ENCODE measurements at regions not wholly inside any gene's neighbourhood (a gene's known extent, or its start where the extent isn't known, plus 50 kb on each side); places are given as distances from the start of the nearest gene placed in this dataset.

GRCh38 chr2:194907569-194907968, 749.5 kb upstream of the SLC39A10 start:
- no peak for FAIRE-seq
- TF ChIP-seq CTCF (IDR thresholded peaks at IDR 0.05): no peak
- H3K27ac ChIP-seq: no peak overlapping the region
- DNase-seq: no peak
- no peak for ATAC-seq
- intact Hi-C loops (cut with DNase I): no loop called here
- no peaks in the 10 kb centered on the region for H3K27me3 ChIP-seq
- H3K9me3 ChIP-seq: no peaks in the 10 kb centered on the region
- no peaks in the 10 kb centered on the region for H3K4me1 ChIP-seq
- H3K4me3 ChIP-seq: no peak overlapping the region
- H3K36me3 ChIP-seq: no peaks in the 10 kb centered on the region
- WGBS, 2 donors: 47 to 66% methylated on average over 4 of the region's 4 CpGs

DNA sequence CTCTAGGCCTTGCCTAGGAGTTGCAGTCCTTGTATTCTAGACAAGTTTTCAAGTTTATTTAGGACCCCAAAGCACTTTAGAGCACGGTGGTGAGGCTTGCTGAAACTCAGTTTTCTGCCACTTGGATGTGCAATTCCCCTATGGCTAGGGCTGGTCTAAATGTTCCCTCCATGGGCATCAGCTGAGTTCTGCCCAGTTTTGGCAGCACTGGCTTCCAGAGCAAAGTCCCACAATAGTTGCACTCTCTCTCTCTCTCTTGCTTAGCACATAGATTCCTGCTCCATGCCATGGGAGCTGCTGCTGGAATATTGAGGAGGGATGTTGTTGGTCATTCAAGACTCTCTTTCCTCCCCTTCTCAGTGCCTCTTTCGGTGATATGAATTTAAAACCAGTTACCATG, 760.2 kb upstream of the SLC39A10 start:
- FAIRE-seq: no peak
- 40 to 61% methylated on average over 2 of the region's 2 CpGs for WGBS, 2 donors
- ATAC-seq: no peak

DNA sequence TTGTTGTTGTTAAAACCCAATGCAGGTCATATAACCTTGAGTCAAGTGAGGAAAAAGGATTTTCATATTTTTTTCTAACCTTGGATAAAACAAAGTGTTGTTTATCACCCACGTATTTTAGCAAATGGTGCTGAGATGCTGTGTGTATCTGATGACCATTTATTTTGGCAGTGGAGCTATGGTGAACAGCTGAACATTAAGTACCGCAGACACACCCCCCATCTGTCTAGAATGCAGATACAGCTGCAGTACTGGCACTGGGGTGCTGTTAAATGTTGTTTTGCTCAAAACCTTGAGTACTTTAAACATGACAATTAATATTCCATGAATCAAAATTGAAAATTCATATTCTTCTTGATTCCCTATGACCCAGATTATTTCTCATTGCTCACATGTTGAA, 773.3 kb upstream of the SLC39A10 start:
- Histone ChIP-seq H3K4me1 (no peaks in the 10 kb centered on the region), H3K36me3 (no peaks in the 10 kb centered on the region), H3K4me3 (no peak overlapping the region), H3K27me3 (no peaks in the 10 kb centered on the region), H3K9me3 (no peaks in the 10 kb centered on the region), H3K27ac (no peak overlapping the region)
- ATAC-seq: no peak
- intact Hi-C loops (cut with DNase I): no loop called here
- no peak for FAIRE-seq
- no peak for DNase-seq
- WGBS, 2 donors: 43 to 57% methylated on average over 2 of the region's 2 CpGs
- TF ChIP-seq CTCF (IDR thresholded peaks at IDR 0.05): no peak

More for the DNA sequence above, 760.2 kb upstream of the SLC39A10 start:
- no peak for DNase-seq
- intact Hi-C loops (cut with DNase I): no loop called here
- no peak overlapping the region for H3K27ac ChIP-seq
- H3K9me3 ChIP-seq: no peaks in the 10 kb centered on the region
- H3K36me3 ChIP-seq: no peaks in the 10 kb centered on the region
- no peak overlapping the region for H3K4me3 ChIP-seq
- no peaks in the 10 kb centered on the region for H3K27me3 ChIP-seq
- H3K4me1 ChIP-seq: no peaks in the 10 kb centered on the region
- no peak for TF ChIP-seq CTCF (IDR thresholded peaks at IDR 0.05)

DNA sequence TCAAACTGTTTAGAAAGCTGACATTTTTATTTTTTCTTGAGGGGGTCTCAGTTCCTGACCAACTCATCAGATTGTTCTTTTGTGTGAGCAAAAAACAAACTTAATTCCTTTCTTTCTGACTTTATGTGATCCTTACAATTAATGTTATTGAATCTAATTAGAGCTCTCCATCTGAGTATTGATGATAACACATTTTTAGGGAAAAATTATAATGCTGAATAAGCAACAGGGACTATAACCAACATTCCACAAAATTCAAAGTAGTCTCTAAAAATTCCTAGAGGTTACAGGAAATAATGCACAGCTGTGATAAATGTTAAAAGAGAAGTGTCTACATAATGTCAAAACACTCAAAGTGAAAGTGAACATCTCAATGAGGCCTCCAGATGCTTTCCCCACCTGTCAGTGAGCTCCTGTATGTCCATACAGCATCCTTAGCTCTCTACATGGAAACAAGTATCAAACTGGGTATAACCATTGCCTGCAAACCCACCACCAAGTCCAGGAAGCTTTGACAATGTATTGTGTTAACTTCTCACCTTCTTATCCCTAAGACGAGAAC, 786.0 kb upstream of the SLC39A10 start:
- Histone ChIP-seq H3K4me1 (peaks cover 0 to 5% (median 0%) of the 10 kb centered on the region in 3 donors), H3K4me3 (no peak overlapping the region), H3K27ac (no peak overlapping the region), H3K36me3 (no peaks in the 10 kb centered on the region), H3K9me3 (no peaks in the 10 kb centered on the region), H3K27me3 (no peaks in the 10 kb centered on the region)
- ATAC-seq (no peak), FAIRE-seq (no peak), DNase-seq (no peak)
- 80 to 81% methylated on average over 1 of the region's 1 CpG for WGBS, 2 donors
- TF ChIP-seq CTCF (IDR thresholded peaks at IDR 0.05): no peak
- intact Hi-C loops (cut with DNase I): no loop called here

DNA sequence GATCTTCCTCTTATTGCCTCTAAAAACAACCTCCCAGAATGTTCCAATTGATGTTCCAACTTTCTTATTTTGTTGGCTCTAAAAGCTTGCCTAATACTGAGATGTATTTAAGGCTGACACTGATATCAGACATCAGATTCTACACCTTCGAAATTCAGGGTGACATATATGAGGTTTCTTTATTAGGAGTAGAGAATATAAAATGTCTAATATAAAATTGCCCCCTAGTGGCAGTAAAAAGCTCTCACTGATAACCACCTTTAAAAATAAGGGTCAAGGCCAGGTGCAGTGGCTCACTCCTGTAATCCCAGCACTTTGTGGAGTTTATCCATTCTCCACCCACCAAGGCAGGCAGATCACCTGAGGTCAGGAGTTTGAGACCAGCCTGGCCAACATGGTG, 789.7 kb upstream of the SLC39A10 start:
- peak in 2 of 4 donors; percentile 26 to 31 for TF ChIP-seq CTCF (IDR thresholded peaks at IDR 0.05)
- no peaks in the 10 kb centered on the region for H3K27me3 ChIP-seq
- WGBS, 2 donors: 47 to 55% methylated on average over 1 of the region's 1 CpG
- FAIRE-seq: no peak
- H3K9me3 ChIP-seq: no peaks in the 10 kb centered on the region
- intact Hi-C loops (cut with DNase I): no loop called here
- no peak overlapping the region for H3K27ac ChIP-seq
- no peaks in the 10 kb centered on the region for H3K36me3 ChIP-seq
- peak in 3 of 4 donors; percentile 27 to 60 (median 32) for ATAC-seq
- DNase-seq: no peak
- H3K4me1 ChIP-seq: peaks cover 0 to 5% (median 0%) of the 10 kb centered on the region in 3 donors
- no peak overlapping the region for H3K4me3 ChIP-seq
